Endothelial cell of umbilical vein (primary cell): ENCODE measurements at regions not wholly inside any gene's neighbourhood (a gene's known extent, or its start where the extent isn't known, plus 50 kb on each side); places are given as distances from the start of the nearest gene placed in this dataset.

Experiments used
- BruUV-seq: library from RNA; stranded (reverse); fragments of 400-500 nt; replicated peaks from 2 replicates; lab custom pipeline; 2021; lab: Mats Ljungman, UMichigan
- CTCF ChIA-PET: fragments of 300-600, 350-600 bp; sonication (Branson Sonifier 250); formaldehyde crosslinking; loops from one replicate; lab custom pipeline; 2021; ENCODE audit warnings: antibody characterized with exemption, inconsistent platforms; lab: Charles Lee
- POLR2A ChIA-PET: fragments of 300-600, 350-600 bp; sonication (Branson Sonifier 250); formaldehyde crosslinking; loops from one replicate; lab custom pipeline; 2021; ENCODE audit warnings: antibody characterized with exemption, inconsistent platforms; lab: Charles Lee
- DNase-seq: peaks from one replicate; pipeline ENCODE4 v3.0.0-alpha.2; 2011; ENCODE audit warnings: low read depth, low spot score
- FAIRE-seq: peaks from 2 replicates; lab custom pipeline; 2011; peaks lifted over from hg19 to GRCh38; lab: Jason Lieb, UNC
- H2AFZ ChIP-seq: 2 replicates; pipeline ENCODE4 v1.6.0; 2012; ENCODE audit warnings: low read depth, low read length, control low read depth, inconsistent platforms
- H3K27ac ChIP-seq: 2 replicates; pipeline ENCODE4 v1.5.1; 2011; ENCODE audit warnings: low read depth, mild to moderate bottlenecking, control low read depth, low read length, moderate library complexity; ENCODE audit not compliant: insufficient read depth
- H3K27me3 ChIP-seq, 2 experiments: 2 replicates each; pipeline versions ENCODE4 v1.6.0 to v1.6.1; 2011; ENCODE audit warnings: low read length in 2 of 2, mixed read lengths in 1 of 2; ENCODE audit not compliant: control insufficient read depth in 2 of 2, insufficient read depth in 2 of 2
- H3K36me3 ChIP-seq, 2 experiments: 2 replicates in 1 of 2; 3 replicates in 1 of 2; pipeline ENCODE4 v1.5.1; 2011; ENCODE audit warnings: low read length in 2 of 2, mild to moderate bottlenecking in 1 of 2, moderate library complexity in 1 of 2; ENCODE audit not compliant: control insufficient read depth in 2 of 2, insufficient read depth in 2 of 2; ENCODE audit errors: extremely low read depth in 1 of 2
- H3K4me1 ChIP-seq: 3 replicates; pipeline ENCODE4 v1.5.1; 2011; ENCODE audit warnings: mild to moderate bottlenecking, low read length; ENCODE audit not compliant: control insufficient read depth, insufficient read depth; ENCODE audit errors: extremely low read depth
- H3K4me2 ChIP-seq: 2 replicates; pipeline ENCODE4 v1.6.1; 2011; ENCODE audit warnings: low read length, control low read depth, mixed read lengths; ENCODE audit not compliant: insufficient read depth
- H3K4me3 ChIP-seq, 3 experiments: fragments of 200-600 bp in 1 of 3; sonication (generic), shearing (Covaris generic) in 1 of 3; replicated peaks in 1 of 3; 2 replicates each; pipeline ENCODE4 v1.5.1; 2011 to 2016; ENCODE audit warnings: control low read depth in 3 of 3, low read length in 3 of 3, mild to moderate bottlenecking in 2 of 3, inconsistent platforms in 1 of 3, low read depth in 1 of 3, moderate library complexity in 1 of 3; ENCODE audit not compliant: insufficient read depth in 1 of 3
- H3K79me2 ChIP-seq: 2 replicates; pipeline ENCODE4 v1.6.0; 2012; ENCODE audit warnings: low read length, inconsistent platforms; ENCODE audit not compliant: control insufficient read depth, insufficient read depth
- H3K9ac ChIP-seq: replicated peaks from 2 replicates; pipeline ENCODE3; 2011; ENCODE audit warnings: low read length, control low read depth; ENCODE audit not compliant: insufficient read depth; ENCODE audit errors: extremely low read depth
- H3K9me1 ChIP-seq: replicated peaks from 3 replicates; pipeline ENCODE4 v1.6.0; 2011; ENCODE audit warnings: mild to moderate bottlenecking, low read length; ENCODE audit not compliant: control insufficient read depth, insufficient read depth; ENCODE audit errors: extremely low read depth
- H3K9me3 ChIP-seq: replicated peaks from 2 replicates; pipeline ENCODE4 v1.5.1; 2012; ENCODE audit warnings: low read length, inconsistent platforms; ENCODE audit not compliant: control insufficient read depth, insufficient read depth
- H4K20me1 ChIP-seq: replicated peaks from 2 replicates; pipeline ENCODE3; 2011; ENCODE audit warnings: mild to moderate bottlenecking, low read length; ENCODE audit not compliant: control insufficient read depth, insufficient read depth; ENCODE audit errors: extremely low read depth
- EZH2 ChIP-seq: IDR thresholded peaks from 2 replicates; pipeline ENCODE4 v1.6.1; 2012; ENCODE audit warnings: borderline replicate concordance, low read depth, mild to moderate bottlenecking, moderate library complexity, low read length, inconsistent platforms; ENCODE audit not compliant: severe bottlenecking
- FOS ChIP-seq: IDR thresholded peaks from 2 replicates; pipeline ENCODE4 v1.6.1; 2011; ENCODE audit warnings: mild to moderate bottlenecking, low read length, moderate library complexity, borderline replicate concordance; ENCODE audit not compliant: insufficient read depth
- GATA2 ChIP-seq: IDR thresholded peaks from 2 replicates; pipeline ENCODE4 v1.7.0; 2011; ENCODE audit warnings: low read depth, mild to moderate bottlenecking, moderate library complexity, mixed read lengths, low read length; ENCODE audit not compliant: insufficient read length, insufficient read depth
- JUN ChIP-seq: IDR thresholded peaks from 2 replicates; pipeline ENCODE4 v1.6.1; 2011; ENCODE audit warnings: borderline replicate concordance, low read depth; ENCODE audit not compliant: insufficient read length, insufficient read depth
- MYC ChIP-seq: IDR thresholded peaks from one replicate; pipeline ENCODE4 v1.6.1; 2011; ENCODE audit warnings: mild to moderate bottlenecking, low read depth, low read length
- POLR2A ChIP-seq: IDR thresholded peaks from 2 replicates; pipeline ENCODE4 v1.6.1; 2012; ENCODE audit warnings: low read depth, mild to moderate bottlenecking, control low read depth, low read length
- POLR2AphosphoS5 ChIP-seq: IDR thresholded peaks from 2 replicates; pipeline ENCODE4 v1.6.1; 2012; ENCODE audit warnings: low read depth, mild to moderate bottlenecking, control low read depth, low read length, moderate library complexity; ENCODE audit not compliant: insufficient read depth
- dilution Hi-C: fragments of 300-500 bp; cut with MboI; formaldehyde crosslinking; loops from one replicate; pipeline ENCODE4 v1.15.0; 2019; ENCODE audit warnings: low sequenced_read_pairs; ENCODE audit not compliant: extremely low pct_ligation_motif_present
- intact Hi-C: fragments of 100-400 bp; cut with micrococcal nuclease; formaldehyde crosslinking; loops from one replicate; pipeline ENCODE4 v1.10.0; 2022
- TF ChIP-seq, protein P1 (sequence below): IDR thresholded peaks from 2 replicates; pipeline ENCODE4 v1.6.1; 2011; ENCODE audit not compliant: insufficient read depth, insufficient read length
- TF ChIP-seq, protein P2 (sequence below), 2 donors: IDR thresholded peaks; 1 replicate in 1 of 2; 2 replicates in 1 of 2; pipeline ENCODE4 v1.5.1; 2011; ENCODE audit warnings: low read length in 2 of 2, mild to moderate bottlenecking in 2 of 2, moderate library complexity in 2 of 2, control low read depth in 1 of 2, inconsistent platforms in 1 of 2, low read depth in 1 of 2; ENCODE audit not compliant: insufficient read depth in 1 of 2; ENCODE audit errors: extremely low read depth in 1 of 2

DNA sequence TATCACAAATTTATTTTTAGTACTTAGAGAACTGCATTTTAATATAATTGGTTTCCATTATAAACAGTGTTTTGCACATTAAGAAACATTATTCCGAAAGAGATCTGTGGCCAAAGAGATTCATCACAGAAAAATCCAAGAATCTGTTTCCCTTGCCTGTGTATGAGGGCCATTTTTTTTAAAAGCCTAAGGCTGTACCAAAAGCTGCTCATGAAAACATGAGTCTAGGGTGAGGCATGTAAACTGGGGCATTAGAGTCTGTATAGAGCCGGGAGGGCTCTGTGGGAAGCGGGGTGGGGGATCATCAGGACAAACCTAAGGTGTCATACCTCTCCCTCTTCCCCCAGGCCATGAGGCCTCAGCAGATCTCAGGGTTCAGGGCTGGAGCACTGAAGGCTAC, 223.8 kb downstream of the FBXO15 start:
- H3K4me1 ChIP-seq = no peaks in the 10 kb centered on the region

More for the DNA sequence above, 223.8 kb downstream of the FBXO15 start:
- dilution Hi-C loops = no loop called here
- no peaks in the 10 kb centered on the region for H3K27me3 ChIP-seq
- no peak overlapping the region for H3K27ac ChIP-seq
- no peaks in the 10 kb centered on the region for H4K20me1 ChIP-seq
- H3K4me2 ChIP-seq = no peak overlapping the region
- no peak overlapping the region for H3K4me3 ChIP-seq
- no peaks in the 10 kb centered on the region for H3K79me2 ChIP-seq
- POLR2A ChIA-PET = no interaction called here
- H3K36me3 ChIP-seq = no peaks in the 10 kb centered on the region
- no peak overlapping the region for H2AFZ ChIP-seq
- intact Hi-C loops = no loop called here
- no TSS peak for BruUV-seq
- DNase-seq (no peak), FAIRE-seq (no peak)
- H3K9me3 ChIP-seq = peaks cover 2% of the 10 kb centered on the region
- TF ChIP-seq, protein P1, sequence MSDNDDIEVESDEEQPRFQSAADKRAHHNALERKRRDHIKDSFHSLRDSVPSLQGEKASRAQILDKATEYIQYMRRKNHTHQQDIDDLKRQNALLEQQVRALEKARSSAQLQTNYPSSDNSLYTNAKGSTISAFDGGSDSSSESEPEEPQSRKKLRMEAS = no peak
- no peak for TF ChIP-seq GATA2
- TF ChIP-seq, protein P2, sequence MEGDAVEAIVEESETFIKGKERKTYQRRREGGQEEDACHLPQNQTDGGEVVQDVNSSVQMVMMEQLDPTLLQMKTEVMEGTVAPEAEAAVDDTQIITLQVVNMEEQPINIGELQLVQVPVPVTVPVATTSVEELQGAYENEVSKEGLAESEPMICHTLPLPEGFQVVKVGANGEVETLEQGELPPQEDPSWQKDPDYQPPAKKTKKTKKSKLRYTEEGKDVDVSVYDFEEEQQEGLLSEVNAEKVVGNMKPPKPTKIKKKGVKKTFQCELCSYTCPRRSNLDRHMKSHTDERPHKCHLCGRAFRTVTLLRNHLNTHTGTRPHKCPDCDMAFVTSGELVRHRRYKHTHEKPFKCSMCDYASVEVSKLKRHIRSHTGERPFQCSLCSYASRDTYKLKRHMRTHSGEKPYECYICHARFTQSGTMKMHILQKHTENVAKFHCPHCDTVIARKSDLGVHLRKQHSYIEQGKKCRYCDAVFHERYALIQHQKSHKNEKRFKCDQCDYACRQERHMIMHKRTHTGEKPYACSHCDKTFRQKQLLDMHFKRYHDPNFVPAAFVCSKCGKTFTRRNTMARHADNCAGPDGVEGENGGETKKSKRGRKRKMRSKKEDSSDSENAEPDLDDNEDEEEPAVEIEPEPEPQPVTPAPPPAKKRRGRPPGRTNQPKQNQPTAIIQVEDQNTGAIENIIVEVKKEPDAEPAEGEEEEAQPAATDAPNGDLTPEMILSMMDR (IDR thresholded peaks at IDR 0.05; ENCODE audit: extremely low read depth in 1 of 2, insufficient read depth in 1 of 2, low read depth in 1 of 2, low read length in 2 of 2) = no peak
- TF ChIP-seq JUN = no peak
- TF ChIP-seq POLR2A = no peak
- TF ChIP-seq MYC = no peak
- TF ChIP-seq POLR2AphosphoS5 = no peak
- TF ChIP-seq EZH2 = no peak
- no peak for TF ChIP-seq FOS
- CTCF ChIA-PET = no interaction called here
- no peak overlapping the region for H3K9ac ChIP-seq
- no peaks in the 10 kb centered on the region for H3K9me1 ChIP-seq
